ENCODE measurements at regions not wholly inside any gene's neighbourhood (a gene's known extent, or its start where the extent isn't known, plus 50 kb on each side); places are given as distances from the start of the nearest gene placed in this dataset.
A peak's percentile ranks its signal among the peaks of the same experiment; 100 is the strongest.

DNA sequence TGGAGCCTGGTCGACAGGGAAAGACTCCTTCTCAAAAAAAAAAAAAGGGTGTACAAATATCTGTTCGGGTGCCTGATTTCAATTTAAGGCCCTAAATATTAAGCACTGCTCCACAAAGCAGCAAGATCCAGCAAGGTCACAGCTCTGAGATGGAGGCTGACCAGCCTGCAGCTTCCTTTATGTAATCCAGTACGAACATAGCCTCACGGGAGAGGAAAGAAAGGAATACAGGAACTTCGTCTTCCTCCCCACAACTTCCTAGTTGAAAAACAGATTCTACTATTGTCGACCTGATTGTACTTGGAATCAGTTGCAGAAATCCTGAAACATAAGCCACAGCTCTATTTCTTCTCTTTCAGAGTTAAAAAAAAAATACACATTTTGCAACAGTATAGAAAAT is 53.5 kb upstream of the TBC1D9 start:
- DNase-seq (ENCODE audit: low read depth), result no peak

DNA sequence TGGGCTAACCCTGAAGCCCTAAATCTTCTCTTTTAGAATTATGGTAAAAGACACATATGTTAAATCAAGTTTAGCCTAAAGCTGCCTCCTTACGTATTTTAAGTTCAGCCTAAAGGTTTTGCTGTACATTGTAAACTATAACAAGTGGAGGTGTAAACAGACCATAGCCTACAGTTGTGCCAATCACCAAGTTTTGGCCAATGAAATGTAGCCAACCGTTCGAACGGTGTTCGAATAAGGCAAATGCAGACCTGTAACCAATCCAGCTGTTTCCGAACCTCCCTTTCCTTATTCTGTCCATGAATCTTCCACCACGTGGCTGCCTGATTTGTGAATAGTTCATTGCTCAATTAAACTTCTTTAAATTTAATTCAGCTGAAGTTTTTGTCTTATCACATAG is 52.1 kb upstream of the TBC1D9 start:
- DNase-seq (ENCODE audit: low read depth), result no peak

DNA sequence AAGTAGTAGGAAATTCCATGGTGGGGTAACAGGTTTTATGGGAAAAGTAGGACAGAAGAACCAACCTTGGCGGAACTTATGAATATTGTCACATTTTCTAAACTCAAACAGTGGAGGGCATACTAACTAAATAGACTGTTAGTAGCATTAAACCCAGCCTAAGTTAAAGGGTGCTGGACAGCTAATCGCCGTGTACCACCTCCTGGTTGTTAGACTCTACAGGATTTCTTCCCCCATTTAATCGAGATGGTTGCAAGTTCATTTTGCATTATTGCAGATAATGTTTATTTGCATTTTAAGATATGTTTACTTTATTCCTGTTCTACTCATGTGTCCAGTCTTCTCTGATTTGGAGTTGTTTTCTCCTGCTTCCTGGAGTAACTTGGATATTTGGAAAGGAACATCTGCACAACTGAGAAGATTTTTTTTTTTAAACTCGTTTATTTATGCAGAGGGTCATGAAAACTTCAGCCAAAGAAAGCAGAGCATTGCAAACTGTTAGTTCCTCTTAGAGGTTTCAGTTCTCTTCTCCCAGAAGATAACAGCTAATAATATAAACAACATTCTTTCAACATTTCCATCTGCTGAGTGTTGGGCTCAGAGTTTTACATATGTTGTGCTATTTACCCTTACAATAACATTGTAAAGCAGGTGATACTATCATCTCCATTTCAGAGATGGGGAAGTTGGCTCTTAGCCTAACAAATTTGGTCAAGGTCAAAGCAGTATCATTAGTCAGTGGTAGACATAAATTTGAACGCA is 51.5 kb upstream of the TBC1D9 start:
- peak; percentile 78 for DNase-seq (ENCODE audit: low read depth)

DNA sequence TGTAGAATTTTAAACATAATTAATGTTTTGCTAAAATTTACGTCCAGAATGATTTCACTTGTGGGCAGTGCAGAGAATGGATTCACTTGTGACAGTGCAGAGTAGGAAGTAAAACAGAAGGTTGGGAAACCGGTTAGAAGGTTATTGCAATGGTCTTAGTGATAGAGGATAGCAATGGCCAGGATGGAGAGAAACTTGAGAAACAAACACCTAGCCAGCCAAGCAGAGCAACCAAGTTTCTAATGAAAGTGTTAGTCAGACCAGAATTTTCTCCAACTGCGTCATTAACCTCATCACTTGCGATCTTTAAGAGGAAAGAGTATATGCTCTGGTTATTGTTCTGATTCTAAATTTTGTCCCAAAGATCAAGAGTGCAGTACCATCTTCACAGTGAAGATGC is 50.0 kb upstream of the TBC1D9 start:
- no peak for DNase-seq (ENCODE audit: low read depth)

All from iris pigment epithelial cell (primary cell).